Neural progenitor cell (in vitro differentiated cells): ENCODE measurements at regions not wholly inside any gene's neighbourhood (a gene's known extent, or its start where the extent isn't known, plus 50 kb on each side); places are given as distances from the start of the nearest gene placed in this dataset.

ENCODE experiments used
- DNase-seq: peaks from one replicate; pipeline ENCODE4 v3.0.0-alpha.2; 2016; ENCODE audit warnings: low spot score
- H2AFZ ChIP-seq: fragments of 200-600 bp; sonication (generic); replicated peaks from 2 replicates; pipeline ENCODE4 v1.6.1; 2016; ENCODE audit warnings: antibody characterized with exemption
- H3F3A ChIP-seq: fragments of 200-600 bp; sonication (generic); 2 replicates; pipeline ENCODE4 v1.6.1; 2016; ENCODE audit warnings: antibody characterized with exemption, low read depth
- H3K27ac ChIP-seq: fragments of 200-600 bp; sonication (generic); 2 replicates; pipeline ENCODE4 v1.5.1; 2016; ENCODE audit warnings: mild to moderate bottlenecking
- H3K27me3 ChIP-seq: fragments of 200-600 bp; sonication (generic); 2 replicates; pipeline ENCODE4 v1.6.1; 2016; ENCODE audit warnings: mild to moderate bottlenecking, moderate library complexity
- H3K36me3 ChIP-seq: fragments of 200-600 bp; sonication (generic); 2 replicates; pipeline ENCODE4 v1.5.1; 2016
- H3K4me1 ChIP-seq: fragments of 200-600 bp; sonication (generic); 2 replicates; pipeline ENCODE4 v1.6.1; 2016; ENCODE audit warnings: mixed run types
- H3K4me2 ChIP-seq: fragments of 200-600 bp; sonication (generic); 2 replicates; pipeline ENCODE4 v1.6.1; 2016
- H3K4me3 ChIP-seq: fragments of 200-600 bp; sonication (generic); 2 replicates; pipeline ENCODE4 v1.5.1; 2016
- H3K79me2 ChIP-seq: fragments of 200-600 bp; sonication (generic); 2 replicates; pipeline ENCODE4 v1.6.1; 2016; ENCODE audit warnings: low read depth
- H3K9ac ChIP-seq: fragments of 200-600 bp; sonication (generic); 2 replicates; pipeline ENCODE4 v1.6.1; 2016
- H3K9me3 ChIP-seq: fragments of 200-600 bp; sonication (generic); 2 replicates; pipeline ENCODE4 v1.5.1; 2016; ENCODE audit warnings: low read depth
- H4K20me1 ChIP-seq: fragments of 200-600 bp; sonication (generic); 2 replicates; pipeline ENCODE4 v1.6.1; 2016; ENCODE audit warnings: low read depth
- H3K27ac Mint-ChIP-seq: 3 replicates; pipeline ENCODE4 v1.8.0; 2021; ENCODE audit warnings: mixed read lengths
- H3K27me3 Mint-ChIP-seq: 2 replicates; pipeline ENCODE4 v1.8.0; 2022; ENCODE audit warnings: low read depth, mild to moderate bottlenecking, inconsistent platforms, moderate library complexity, mixed read lengths; ENCODE audit not compliant: insufficient read depth
- H3K36me3 Mint-ChIP-seq: 3 replicates; pipeline ENCODE4 v1.8.0; 2021; ENCODE audit warnings: mixed read lengths
- H3K4me1 Mint-ChIP-seq: 3 replicates; pipeline ENCODE4 v1.8.0; 2021; ENCODE audit warnings: mixed read lengths
- H3K4me3 Mint-ChIP-seq: 3 replicates; pipeline ENCODE4 v1.8.0; 2021; ENCODE audit warnings: mild to moderate bottlenecking, moderate library complexity, mixed read lengths
- H3K9me3 Mint-ChIP-seq: 3 replicates; pipeline ENCODE4 v1.8.0; 2020; ENCODE audit warnings: mixed read lengths
- EZH2 ChIP-seq: fragments of 200-600 bp; sonication (generic); IDR thresholded peaks from 2 replicates; pipeline ENCODE4 v1.6.1; 2017; ENCODE audit warnings: antibody characterized with exemption, mild to moderate bottlenecking, moderate library complexity
- EZH2phosphoT487 ChIP-seq: fragments of 200-600 bp; sonication (generic); IDR thresholded peaks from 2 replicates; pipeline ENCODE4 v1.6.1; 2017; ENCODE audit warnings: antibody characterized with exemption
- TF ChIP-seq, protein P1 (sequence below): fragments of 200-600 bp; sonication (generic); IDR thresholded peaks from 2 replicates; pipeline ENCODE4 v1.5.1; 2017; ENCODE audit warnings: antibody characterized with exemption, mild to moderate bottlenecking

DNA sequence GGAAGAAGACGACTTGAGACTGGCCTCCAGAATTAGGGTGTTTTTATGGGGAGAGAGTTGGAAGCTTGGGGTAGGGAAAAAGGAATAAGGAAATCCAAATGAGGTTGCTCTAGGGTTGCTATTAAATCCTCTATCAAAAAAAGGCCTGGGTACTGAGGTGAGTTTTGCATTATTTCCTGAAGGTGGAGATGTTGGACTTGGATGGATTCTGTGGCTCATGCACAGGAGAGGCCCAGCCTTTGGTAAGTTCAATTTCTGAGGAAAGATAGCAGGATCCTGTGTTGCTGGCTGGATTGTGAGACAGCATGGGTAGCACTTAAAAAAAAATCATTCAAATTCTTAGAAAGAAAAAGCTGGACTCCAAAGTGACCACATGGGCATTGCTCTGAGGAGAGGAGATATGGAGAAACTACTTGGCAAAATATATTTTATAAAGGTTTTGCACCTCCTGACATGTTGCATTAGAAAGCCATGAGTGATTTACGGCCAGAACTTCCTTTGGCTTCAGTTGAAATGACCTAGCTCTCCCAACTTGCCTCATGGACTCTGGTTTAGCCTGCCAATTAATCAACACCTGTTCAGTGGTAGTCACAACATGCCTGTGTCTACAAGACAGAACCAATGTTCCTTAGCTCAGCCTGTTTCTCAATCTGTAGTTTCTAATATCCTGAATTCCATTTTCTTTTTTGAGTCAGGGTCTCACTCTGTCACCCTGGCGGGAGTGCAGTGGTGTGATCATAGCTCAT is 152.1 kb upstream of the RALGAPA2 start:
- Histone ChIP-seq H4K20me1 (no peaks in the 10 kb centered on the region), H3K79me2 (no peaks in the 10 kb centered on the region), H3K4me2 (no peak overlapping the region), H3K4me1 (peaks cover 6% of the 10 kb centered on the region), H3K36me3 (no peaks in the 10 kb centered on the region), H2AFZ (no peak overlapping the region), H3K27me3 (peaks cover 10% of the 10 kb centered on the region), H3K9ac (no peak overlapping the region), H3K27ac (no peak overlapping the region), H3K9me3 (no peaks in the 10 kb centered on the region), H3F3A (peaks cover 3% of the 10 kb centered on the region), H3K4me3 (no peak overlapping the region)
- no peak overlapping the region for H3K27ac Mint-ChIP-seq
- TF ChIP-seq EZH2phosphoT487 (no peak), EZH2 (no peak)
- TF ChIP-seq, protein P1, sequence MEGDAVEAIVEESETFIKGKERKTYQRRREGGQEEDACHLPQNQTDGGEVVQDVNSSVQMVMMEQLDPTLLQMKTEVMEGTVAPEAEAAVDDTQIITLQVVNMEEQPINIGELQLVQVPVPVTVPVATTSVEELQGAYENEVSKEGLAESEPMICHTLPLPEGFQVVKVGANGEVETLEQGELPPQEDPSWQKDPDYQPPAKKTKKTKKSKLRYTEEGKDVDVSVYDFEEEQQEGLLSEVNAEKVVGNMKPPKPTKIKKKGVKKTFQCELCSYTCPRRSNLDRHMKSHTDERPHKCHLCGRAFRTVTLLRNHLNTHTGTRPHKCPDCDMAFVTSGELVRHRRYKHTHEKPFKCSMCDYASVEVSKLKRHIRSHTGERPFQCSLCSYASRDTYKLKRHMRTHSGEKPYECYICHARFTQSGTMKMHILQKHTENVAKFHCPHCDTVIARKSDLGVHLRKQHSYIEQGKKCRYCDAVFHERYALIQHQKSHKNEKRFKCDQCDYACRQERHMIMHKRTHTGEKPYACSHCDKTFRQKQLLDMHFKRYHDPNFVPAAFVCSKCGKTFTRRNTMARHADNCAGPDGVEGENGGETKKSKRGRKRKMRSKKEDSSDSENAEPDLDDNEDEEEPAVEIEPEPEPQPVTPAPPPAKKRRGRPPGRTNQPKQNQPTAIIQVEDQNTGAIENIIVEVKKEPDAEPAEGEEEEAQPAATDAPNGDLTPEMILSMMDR = peak; percentile 71
- H3K27me3 Mint-ChIP-seq = peaks cover 11% of the 10 kb centered on the region
- no peaks in the 10 kb centered on the region for H3K4me1 Mint-ChIP-seq
- no peak overlapping the region for H3K4me3 Mint-ChIP-seq
- no peaks in the 10 kb centered on the region for H3K9me3 Mint-ChIP-seq
- no peaks in the 10 kb centered on the region for H3K36me3 Mint-ChIP-seq
- DNase-seq = peak; percentile 60

DNA sequence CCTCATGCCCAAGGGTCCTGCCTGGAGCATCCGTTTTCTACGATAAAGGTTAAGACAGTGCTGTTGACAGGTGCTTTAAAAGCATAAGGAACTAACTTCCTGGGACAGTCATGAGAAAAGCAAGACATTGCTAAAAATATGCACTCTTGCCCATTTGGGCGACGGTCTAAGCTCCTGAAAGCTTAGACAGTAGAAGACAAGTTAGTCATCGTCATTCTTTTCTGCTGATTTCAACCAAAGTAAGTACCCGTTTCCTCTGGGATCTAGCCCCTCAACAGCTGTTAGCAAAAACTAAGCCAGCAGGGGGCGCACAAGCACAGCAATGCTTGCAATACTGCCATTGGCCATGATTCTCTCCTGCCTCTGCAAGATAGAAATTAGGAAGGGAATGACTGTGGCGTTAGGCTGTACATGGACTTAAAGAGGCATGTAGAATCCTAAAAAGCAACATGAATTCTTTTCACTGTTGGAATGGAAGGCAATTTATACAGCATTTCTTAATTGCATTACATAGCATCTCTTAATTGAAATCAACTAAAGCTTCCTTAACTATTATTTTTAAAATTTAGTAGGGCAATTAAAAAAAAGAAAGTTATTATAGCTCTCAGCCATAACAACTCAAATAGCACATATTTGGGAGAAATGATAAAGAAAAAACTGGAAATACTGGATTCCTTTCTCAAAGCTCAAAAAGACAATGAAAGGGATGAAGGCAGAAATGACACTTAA is 147.8 kb upstream of the RALGAPA2 start:
- peak; percentile 95 for DNase-seq
- Histone ChIP-seq H3K9ac (no peak overlapping the region), H3K9me3 (no peaks in the 10 kb centered on the region), H3K4me2 (no peak overlapping the region), H3K4me3 (no peak overlapping the region), H4K20me1 (no peaks in the 10 kb centered on the region), H3F3A (peaks cover 3% of the 10 kb centered on the region), H3K36me3 (no peaks in the 10 kb centered on the region), H2AFZ (no peak overlapping the region), H3K4me1 (peaks cover 6% of the 10 kb centered on the region), H3K27ac (no peak overlapping the region), H3K79me2 (no peaks in the 10 kb centered on the region), H3K27me3 (peaks cover 21% of the 10 kb centered on the region)
- TF ChIP-seq EZH2phosphoT487 = peak; percentile 32
- TF ChIP-seq EZH2 = peak; percentile 46
- TF ChIP-seq, protein P1 = peak; percentile 99
- H3K9me3 Mint-ChIP-seq = no peaks in the 10 kb centered on the region
- no peak overlapping the region for H3K4me3 Mint-ChIP-seq
- no peak overlapping the region for H3K27ac Mint-ChIP-seq
- H3K27me3 Mint-ChIP-seq = peaks cover 19% of the 10 kb centered on the region
- H3K4me1 Mint-ChIP-seq = no peaks in the 10 kb centered on the region
- no peaks in the 10 kb centered on the region for H3K36me3 Mint-ChIP-seq

DNA sequence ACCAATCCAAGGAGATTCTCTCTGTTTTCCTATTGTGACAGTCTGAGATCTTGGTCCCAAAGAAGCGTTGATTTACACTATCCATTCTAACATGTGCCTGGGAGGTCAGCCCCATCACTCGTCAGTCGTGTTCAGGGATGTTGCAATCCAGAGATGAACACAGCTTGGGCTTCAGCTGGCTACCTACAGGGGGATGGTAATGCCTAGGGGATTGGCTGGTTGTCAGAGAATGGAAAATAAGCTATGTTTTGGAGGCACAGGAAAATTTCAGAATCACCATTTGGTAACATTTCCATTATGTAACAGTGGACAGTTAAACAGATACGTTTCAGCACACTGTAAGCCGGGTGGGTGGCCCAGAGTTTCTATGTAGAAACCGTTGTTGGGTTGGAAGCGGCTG is 147.1 kb upstream of the RALGAPA2 start:
- H3K27ac Mint-ChIP-seq = no peak overlapping the region
- H3K4me2 ChIP-seq = no peak overlapping the region
- no peaks in the 10 kb centered on the region for H3K36me3 Mint-ChIP-seq
- no peaks in the 10 kb centered on the region for H3K9me3 Mint-ChIP-seq
- no peaks in the 10 kb centered on the region for H3K79me2 ChIP-seq
- H2AFZ ChIP-seq = no peak overlapping the region
- no peak overlapping the region for H3K27ac ChIP-seq
- H3K4me1 Mint-ChIP-seq = no peaks in the 10 kb centered on the region
- no peaks in the 10 kb centered on the region for H3K36me3 ChIP-seq
- peaks cover 2% of the 10 kb centered on the region for H3K4me1 ChIP-seq
- no peak overlapping the region for H3K4me3 ChIP-seq
- no peaks in the 10 kb centered on the region for H3K9me3 ChIP-seq
- H3K4me3 Mint-ChIP-seq = no peak overlapping the region
- no peak overlapping the region for H3K9ac ChIP-seq
- H3F3A ChIP-seq = no peaks in the 10 kb centered on the region
- peaks cover 19% of the 10 kb centered on the region for H3K27me3 Mint-ChIP-seq
- no peak for DNase-seq
- H3K27me3 ChIP-seq = peaks cover 21% of the 10 kb centered on the region
- H4K20me1 ChIP-seq = no peaks in the 10 kb centered on the region
- no peak for TF ChIP-seq EZH2phosphoT487
- TF ChIP-seq EZH2 = no peak
- TF ChIP-seq, protein P1 = no peak
